ENCODE measurements at regions not wholly inside any gene's neighbourhood (a gene's known extent, or its start where the extent isn't known, plus 50 kb on each side); places are given as distances from the start of the nearest gene placed in this dataset.
A peak's percentile ranks its signal among the peaks of the same experiment; 100 is the strongest.

DNA sequence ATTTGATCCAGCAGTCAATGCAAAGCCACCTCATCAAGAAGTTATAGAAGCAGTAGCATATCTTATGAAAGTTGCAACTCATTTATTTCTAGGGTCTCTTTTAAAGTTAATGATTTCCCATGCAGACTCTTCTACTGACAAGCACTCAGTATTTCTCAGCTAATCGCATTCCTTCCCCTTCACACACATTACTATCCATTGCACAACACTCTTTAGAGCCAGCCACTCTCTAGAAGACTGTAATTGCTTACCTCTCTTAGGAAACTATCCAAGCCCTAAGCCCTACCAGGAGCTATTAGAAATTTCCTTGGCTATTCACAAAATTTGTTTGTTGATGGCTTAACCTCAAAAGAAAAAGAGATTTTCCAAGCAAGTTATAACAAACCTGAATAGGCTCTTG is 106.0 kb downstream of the ADAMTS1 start:
- intact Hi-C loops (cut with DNase I) = no loop called here
- H3K27me3 ChIP-seq (ENCODE audit: control insufficient read depth, insufficient read depth, low read length) = no peaks in the 10 kb centered on the region
- no peaks in the 10 kb centered on the region for H3K9me3 ChIP-seq (ENCODE audit: control insufficient read depth in 2 of 3, insufficient read depth in 1 of 3, low read length in 3 of 3)
- no peak overlapping the region for H3K27ac ChIP-seq (ENCODE audit: low read depth in 2 of 2, low read length in 2 of 2)
- H3K36me3 ChIP-seq (ENCODE audit: control insufficient read depth in 2 of 3, insufficient read depth in 3 of 3, low read length in 3 of 3) = no peaks in the 10 kb centered on the region
- TF ChIP-seq CTCF (IDR thresholded peaks at IDR 0.05; ENCODE audit: borderline replicate concordance, extremely low read depth, insufficient read depth) = no peak
- no peak overlapping the region for H3K4me3 ChIP-seq (ENCODE audit: low read length in 3 of 3)
- peak in 1 of 5 donors; percentile 42 for DNase-seq
- no peaks in the 10 kb centered on the region for H3K4me1 ChIP-seq (ENCODE audit: control insufficient read depth in 2 of 3, insufficient read depth in 2 of 3, low read depth in 1 of 3, low read length in 3 of 3)
- no peak overlapping the region for H3K9ac ChIP-seq (ENCODE audit: low read length in 3 of 3)
- no peak for FAIRE-seq

GRCh38 chr21:26736449-26736848 is 108.8 kb downstream of the ADAMTS1 start:
- Histone ChIP-seq H3K9me3 (ENCODE audit: control insufficient read depth in 2 of 3, insufficient read depth in 1 of 3, low read length in 3 of 3) (no peaks in the 10 kb centered on the region), H3K27ac (ENCODE audit: low read depth in 2 of 2, low read length in 2 of 2) (no peak overlapping the region), H3K4me1 (ENCODE audit: control insufficient read depth in 2 of 3, insufficient read depth in 2 of 3, low read depth in 1 of 3, low read length in 3 of 3) (peaks cover 0 to 2% (median 0%) of the 10 kb centered on the region in 3 donors), H3K4me3 (ENCODE audit: low read length in 3 of 3) (no peak overlapping the region), H3K27me3 (ENCODE audit: control insufficient read depth, insufficient read depth, low read length) (no peaks in the 10 kb centered on the region), H3K36me3 (ENCODE audit: control insufficient read depth in 2 of 3, insufficient read depth in 3 of 3, low read length in 3 of 3) (no peaks in the 10 kb centered on the region), H3K9ac (ENCODE audit: low read length in 3 of 3) (no peak overlapping the region)
- DNase-seq (no peak), FAIRE-seq (no peak)
- intact Hi-C loops (cut with DNase I) = no loop called here
- no peak for TF ChIP-seq CTCF (IDR thresholded peaks at IDR 0.05; ENCODE audit: borderline replicate concordance, extremely low read depth, insufficient read depth)

- peak in 4 of 5 donors; percentile 51 to 69 (median 57) for DNase-seq
- FAIRE-seq = no peak
- peak overlapping the region in 1 of 3 donors; percentile 12 for H3K4me3 ChIP-seq (ENCODE audit: low read length in 3 of 3)
- no peaks in the 10 kb centered on the region for H3K9me3 ChIP-seq (ENCODE audit: control insufficient read depth in 2 of 3, insufficient read depth in 1 of 3, low read length in 3 of 3)
- intact Hi-C loops (cut with DNase I) = no loop called here
- no peaks in the 10 kb centered on the region for H3K27me3 ChIP-seq (ENCODE audit: control insufficient read depth, insufficient read depth, low read length)
- TF ChIP-seq CTCF (IDR thresholded peaks at IDR 0.05; ENCODE audit: borderline replicate concordance, extremely low read depth, insufficient read depth) = peak; percentile 57
- no peak overlapping the region for H3K27ac ChIP-seq (ENCODE audit: low read depth in 2 of 2, low read length in 2 of 2)
- H3K4me1 ChIP-seq (ENCODE audit: control insufficient read depth in 2 of 3, insufficient read depth in 2 of 3, low read depth in 1 of 3, low read length in 3 of 3) = peaks cover 0 to 2% (median 0%) of the 10 kb centered on the region in 3 donors
- H3K9ac ChIP-seq (ENCODE audit: low read length in 3 of 3) = no peak overlapping the region
- no peaks in the 10 kb centered on the region for H3K36me3 ChIP-seq (ENCODE audit: control insufficient read depth in 2 of 3, insufficient read depth in 3 of 3, low read length in 3 of 3)
These were observed 112.6 kb downstream of the ADAMTS1 start for GRCh38 chr21:26732432-26733221.

Data from kidney (tissue), 13 donors.